ENCODE measurements at regions not wholly inside any gene's neighbourhood (a gene's known extent, or its start where the extent isn't known, plus 50 kb on each side); places are given as distances from the start of the nearest gene placed in this dataset.

GRCh38 chr14:58697930-58698642 lies 60.3 kb downstream of the DACT1 start:
- no peak for DNase-seq

DNA sequence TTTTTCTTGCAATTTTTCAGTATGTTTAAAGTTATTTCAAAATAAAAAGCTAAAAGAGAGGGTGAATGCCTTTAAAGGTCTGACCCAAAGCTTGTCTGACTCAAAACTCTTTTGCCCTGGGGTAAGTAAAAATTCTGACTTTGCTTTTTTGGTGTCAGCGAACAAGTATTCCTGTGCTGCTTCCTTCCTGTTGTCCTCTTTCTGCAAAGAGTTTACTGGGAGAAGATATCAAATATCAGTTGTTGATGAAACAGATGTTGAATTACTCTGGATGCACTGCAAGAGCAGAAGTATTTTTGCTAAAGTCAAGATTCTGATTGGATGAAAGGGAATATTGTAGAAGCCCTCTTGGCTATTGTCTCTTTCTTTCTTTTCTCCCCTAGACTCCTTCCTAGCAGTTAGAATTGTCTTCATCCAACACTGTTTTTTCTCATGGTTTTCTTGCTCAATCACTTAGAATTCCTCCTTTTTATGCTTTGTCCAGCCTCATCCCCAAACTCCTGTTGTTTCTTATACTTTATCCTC lies 62.0 kb downstream of the DACT1 start:
- DNase-seq = no peak

- no peak for DNase-seq
These were observed 63.4 kb downstream of the DACT1 start for GRCh38 chr14:58701156-58701555.

GRCh38 chr14:58701604-58702003 lies 63.8 kb downstream of the DACT1 start:
- no peak for DNase-seq

DNA sequence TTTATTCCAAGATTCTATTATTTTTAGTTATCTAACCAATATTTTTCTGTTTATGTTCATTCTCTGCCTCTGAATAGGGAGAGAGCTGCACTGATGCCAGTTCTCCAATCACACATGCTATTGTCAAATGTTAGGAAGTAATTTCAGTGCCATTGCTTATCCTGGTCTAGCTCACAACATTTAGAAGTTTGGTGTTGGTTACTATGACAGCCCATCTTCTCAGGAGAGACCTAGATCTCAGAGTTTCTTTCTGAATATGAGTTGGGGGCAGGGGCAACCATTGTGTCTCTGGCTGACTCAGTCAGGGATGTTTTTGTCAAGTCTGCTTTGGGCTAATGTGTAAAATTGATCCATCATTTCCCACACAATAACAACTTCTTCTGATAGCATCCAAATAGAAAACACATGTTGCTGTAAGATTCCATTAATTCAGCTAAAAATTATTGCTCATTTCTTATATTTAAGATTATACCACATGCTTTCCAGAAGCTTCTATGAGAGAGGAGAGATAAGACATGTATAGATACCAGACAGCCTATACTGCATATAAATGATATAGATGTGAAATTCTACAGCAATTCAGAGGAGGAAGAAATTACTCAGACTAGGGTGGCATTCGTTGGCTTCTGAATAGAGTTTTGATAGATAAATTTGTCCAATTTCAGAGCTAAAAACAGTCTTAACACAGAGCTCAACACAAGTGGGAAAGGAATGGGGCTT lies 64.8 kb downstream of the DACT1 start:
- no peak for DNase-seq

DNA sequence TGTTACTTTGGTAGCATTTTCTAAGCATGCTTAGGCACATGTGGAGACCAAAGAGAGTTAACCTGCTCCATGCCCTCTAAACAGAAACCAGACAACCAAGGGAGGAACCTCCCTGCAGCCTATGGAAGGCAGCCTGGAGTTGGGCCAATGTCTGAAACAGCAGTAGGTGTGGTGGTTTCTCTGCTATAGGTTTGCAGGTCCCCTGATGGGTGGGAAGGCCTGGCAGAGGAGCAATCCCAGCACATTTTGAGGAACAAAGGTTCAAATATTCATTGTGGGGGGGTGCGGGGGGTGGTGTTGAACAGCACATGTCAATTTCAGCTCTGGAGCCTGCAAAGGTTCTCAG lies 65.4 kb downstream of the DACT1 start:
- DNase-seq = no peak

DNA sequence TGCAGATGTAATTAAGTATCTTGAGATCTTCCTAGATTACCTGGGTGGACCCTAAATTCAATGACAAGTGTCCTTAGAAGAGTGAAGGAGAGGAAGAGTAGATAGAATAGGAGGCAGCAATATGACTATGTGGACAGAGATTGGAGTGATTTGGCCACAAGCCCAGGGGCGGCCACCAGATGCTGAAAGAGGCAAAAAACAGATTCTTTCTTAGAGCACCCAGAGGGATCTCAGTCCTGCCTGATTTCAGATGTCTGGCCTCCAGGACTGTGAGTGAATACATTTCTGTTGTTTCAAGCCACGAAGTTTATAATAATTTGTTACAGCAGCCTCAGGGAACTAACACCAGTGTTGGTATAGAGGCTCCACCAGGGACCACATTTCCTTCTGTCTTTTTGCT lies 67.3 kb downstream of the DACT1 start:
- DNase-seq = no peak

DNA sequence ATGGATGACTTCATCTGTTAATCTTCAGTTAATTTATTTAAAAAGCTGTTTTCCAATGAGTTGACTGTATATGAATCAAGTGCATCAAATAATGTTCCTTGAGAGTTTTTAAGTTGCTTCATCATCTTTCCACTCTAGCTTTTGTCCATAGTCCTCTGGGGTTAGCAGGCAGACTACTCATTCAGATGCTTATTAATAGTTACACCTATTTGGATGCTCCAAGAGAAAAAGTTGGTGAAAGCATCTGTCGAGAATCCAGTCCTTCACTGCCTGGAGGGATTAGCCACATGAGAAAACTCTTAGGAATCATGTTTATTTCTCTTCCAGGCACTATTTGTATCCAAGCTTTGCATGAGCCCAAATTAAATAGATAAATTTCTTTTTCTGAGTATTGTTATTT lies 70.2 kb downstream of the DACT1 start:
- no peak for DNase-seq

GRCh38 chr14:58709949-58710348 lies 72.2 kb downstream of the DACT1 start:
- DNase-seq = no peak

- no peak for DNase-seq
These were observed 73.6 kb downstream of the DACT1 start for GRCh38 chr14:58711382-58711781.

DNA sequence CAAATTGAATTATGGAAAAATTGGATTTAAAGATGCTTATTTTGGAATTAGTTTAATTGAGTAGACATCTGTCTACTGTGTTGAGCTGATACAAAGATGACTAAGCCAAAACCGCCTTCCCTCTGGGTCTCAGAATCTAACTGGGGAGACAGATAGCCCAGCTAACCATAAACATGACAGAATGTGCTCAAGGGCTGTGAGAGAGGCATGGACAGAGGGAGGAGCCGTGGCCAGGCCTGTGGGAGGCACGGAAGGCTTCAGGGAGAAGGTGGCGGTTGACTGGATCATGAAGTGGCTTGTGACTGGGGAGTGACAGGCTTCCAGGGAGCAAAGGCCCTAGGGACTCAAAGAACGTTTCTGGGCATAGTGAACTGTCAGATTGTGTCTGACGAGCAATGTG lies 74.6 kb downstream of the DACT1 start:
- DNase-seq = no peak

DNA sequence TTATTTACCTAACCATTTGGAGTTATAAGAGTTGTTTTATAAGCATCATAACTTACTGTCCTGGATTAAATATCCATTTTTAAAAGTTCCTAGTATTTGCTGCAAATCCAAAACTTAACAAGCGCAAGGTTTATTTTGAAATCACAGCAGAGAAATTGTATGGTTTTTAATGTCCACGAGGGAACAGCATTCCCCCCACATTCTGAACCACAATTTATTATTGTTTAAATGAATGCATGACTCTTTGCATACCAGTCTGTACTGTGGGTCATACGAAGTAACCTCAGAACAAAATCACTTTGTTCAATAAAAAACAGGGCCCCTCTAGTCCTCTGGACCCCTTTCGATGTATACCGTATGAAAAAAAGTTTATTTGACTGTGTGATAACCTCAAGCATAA lies 75.9 kb downstream of the DACT1 start:
- no peak for DNase-seq

GRCh38 chr14:58716706-58717105 lies 78.9 kb downstream of the DACT1 start:
- DNase-seq = no peak

DNA sequence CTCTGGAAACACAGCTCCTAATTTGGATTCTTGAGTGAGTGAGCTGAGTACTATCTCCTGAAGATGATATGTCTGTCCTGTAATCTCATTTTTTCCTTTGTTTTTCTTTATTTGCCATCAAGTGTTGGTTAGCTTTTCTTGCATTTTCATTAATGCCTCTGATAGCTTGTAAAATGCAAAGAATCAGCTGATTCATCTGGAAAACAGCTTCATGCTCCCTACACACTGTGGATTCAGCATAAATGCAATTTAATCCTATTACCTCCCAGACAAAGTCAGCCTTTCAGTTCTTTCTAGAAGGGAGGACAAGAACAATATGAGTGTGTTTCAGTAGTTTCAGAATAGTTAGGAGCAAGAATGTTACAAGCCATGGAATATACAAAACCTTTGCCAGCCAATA lies 79.4 kb downstream of the DACT1 start:
- DNase-seq = no peak

- no peak for DNase-seq
These were observed 80.1 kb downstream of the DACT1 start for GRCh38 chr14:58717813-58718212.

DNA sequence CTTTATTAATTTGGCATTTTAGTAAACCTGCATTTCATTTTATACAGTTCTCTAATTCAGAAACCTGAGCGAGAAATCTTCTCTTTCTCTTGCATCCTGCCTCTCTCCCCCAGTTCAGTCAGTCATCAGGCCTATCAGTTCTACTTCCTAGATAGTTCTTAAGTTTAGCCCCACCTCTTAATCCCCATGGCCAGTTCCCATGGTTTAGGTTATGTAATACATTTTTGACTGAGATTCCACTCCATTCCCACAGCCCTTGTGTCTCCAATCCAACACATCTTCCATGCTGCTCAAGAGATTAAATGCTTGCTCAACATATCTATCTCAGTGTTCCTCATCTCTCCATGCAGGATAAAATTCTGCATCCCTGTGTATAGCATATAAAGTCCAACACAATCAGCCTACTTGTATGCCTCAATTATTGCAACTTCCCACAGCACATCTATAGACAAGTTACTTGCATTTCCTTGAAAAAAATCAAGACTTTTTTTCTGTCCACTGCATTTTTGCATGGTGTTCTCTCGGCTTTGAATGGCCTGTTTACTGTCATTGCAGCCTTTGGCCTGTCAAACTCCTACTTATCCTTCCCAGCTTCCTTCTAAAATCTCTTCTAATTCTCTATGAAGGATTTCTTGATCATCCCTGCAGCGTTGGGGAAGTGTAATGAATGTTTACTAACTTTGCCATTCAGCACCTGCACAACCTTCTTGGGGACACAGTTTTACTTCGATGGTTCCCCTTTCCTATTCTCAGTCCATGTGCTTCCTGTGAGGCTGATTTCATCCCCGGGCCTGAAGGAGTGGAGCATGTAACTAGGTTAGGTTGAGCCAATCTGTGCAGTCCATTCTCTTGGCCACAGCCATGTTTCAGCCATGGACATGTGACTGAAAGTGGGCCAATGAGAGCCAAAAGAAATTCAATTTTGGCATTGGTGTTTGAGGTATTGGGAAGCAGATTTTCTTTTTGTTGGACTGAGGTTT lies 80.8 kb downstream of the DACT1 start:
- DNase-seq = no peak

- DNase-seq = no peak
These were observed 84.0 kb downstream of the DACT1 start for GRCh38 chr14:58721723-58722122.

DNA sequence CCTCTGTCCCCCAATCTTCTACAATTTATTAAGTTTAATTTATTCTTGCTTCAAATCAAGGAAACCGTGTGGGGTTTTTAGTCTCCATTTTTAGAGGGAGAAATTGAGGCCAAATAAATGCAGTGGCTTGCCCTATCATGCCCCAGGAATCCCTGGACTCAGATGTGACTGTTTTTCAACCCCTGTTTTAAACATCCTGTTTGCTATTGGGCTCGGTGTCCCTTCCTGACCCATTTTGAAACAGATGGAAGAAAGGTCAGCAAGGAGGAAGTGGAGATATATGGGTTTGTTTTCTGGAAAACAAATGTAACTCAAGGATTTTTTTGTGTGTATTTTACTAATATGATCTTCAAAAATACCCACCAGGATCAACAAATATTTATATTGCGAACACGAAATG lies 84.7 kb downstream of the DACT1 start:
- DNase-seq = no peak

DNA sequence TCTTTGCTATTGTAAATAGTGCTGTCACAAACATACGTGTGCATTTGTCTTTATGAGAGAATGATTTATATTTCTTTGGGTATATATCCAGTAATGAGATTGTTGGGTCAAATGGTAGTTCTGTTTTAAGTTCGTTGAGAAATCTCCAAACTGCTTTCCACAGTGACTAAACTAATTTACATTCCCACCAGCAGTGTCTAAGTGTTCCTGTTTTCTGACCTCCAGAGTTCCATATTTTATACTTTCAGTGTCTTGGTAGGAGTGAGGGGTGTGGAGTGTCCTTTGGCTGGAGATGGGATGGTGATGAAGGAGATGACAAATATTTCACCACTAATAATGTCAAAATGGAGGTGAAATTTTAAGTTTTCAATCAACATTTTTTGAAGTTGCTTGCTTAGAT lies 86.4 kb downstream of the DACT1 start:
- no peak for DNase-seq

- DNase-seq = no peak
These were observed 86.9 kb downstream of the DACT1 start for GRCh38 chr14:58724702-58725101.

DNA sequence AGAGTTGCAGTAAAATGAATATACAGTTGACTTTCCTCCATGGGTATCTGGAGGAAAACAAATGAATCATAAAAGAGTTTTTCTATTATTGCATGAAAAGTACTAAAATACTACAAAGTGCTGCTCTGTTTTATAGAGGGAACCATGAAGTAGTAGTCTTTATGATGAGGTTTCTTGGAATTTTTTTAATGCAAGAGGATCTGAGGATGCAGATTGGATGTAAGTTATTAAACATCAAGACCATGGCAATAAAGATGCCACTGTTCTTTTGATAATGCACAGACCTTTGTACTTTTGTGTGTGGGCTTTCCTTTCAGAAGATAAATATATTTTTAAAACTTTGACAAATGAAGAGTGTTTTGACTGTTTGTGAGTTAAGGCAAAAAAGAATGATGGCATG lies 87.5 kb downstream of the DACT1 start:
- DNase-seq = no peak

GRCh38 chr14:58725871-58726270 lies 88.1 kb downstream of the DACT1 start:
- no peak for DNase-seq

- DNase-seq = no peak
These were observed 93.2 kb downstream of the DACT1 start for GRCh38 chr14:58730792-58731464.
